Testis (tissue), 2 donors: ENCODE measurements at regions not wholly inside any gene's neighbourhood (a gene's known extent, or its start where the extent isn't known, plus 50 kb on each side); places are given as distances from the start of the nearest gene placed in this dataset.

Experiments
- CTCF ChIP-seq, 3 experiments: fragments of 450-650 bp in 2 of 3; fragments of 200-600 bp in 1 of 3; sonication (generic) in 1 of 3; IDR thresholded peaks; one replicate each; pipeline ENCODE4 v1.5.1; 2016 to 2019; ENCODE audit warnings: antibody characterized with exemption in 3 of 3, mild to moderate bottlenecking in 2 of 3, moderate library complexity in 1 of 3
- POLR2A ChIP-seq: fragments of 450-650 bp; IDR thresholded peaks from one replicate; pipeline ENCODE4 v1.6.1; 2017; ENCODE audit warnings: antibody characterized with exemption, mild to moderate bottlenecking, moderate library complexity

DNA sequence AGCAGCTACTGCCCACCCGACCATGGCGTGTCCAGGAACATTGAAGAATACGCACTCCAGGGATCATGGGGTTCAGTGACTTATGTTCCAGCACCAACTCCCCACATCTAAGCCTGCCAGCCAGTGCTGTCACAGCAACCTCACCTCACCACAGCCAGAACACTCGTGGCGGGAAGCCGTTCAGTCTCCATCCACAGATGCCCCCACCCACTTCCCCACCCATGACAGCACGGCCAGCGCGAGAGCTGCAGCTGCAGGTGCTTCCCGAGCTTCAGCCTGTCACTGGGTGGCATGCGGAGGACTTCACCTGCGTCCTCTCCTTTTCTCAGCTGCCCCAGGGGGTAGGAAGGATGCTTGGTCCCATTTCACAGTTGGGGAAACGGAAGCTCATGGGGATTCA is 50.3 kb downstream of the RBFOX3 start:
- TF ChIP-seq CTCF (IDR thresholded peaks at IDR 0.05), result no peak
- no peak for TF ChIP-seq POLR2A
